Skeletal muscle satellite cell (primary cell): ENCODE measurements at regions not wholly inside any gene's neighbourhood (a gene's known extent, or its start where the extent isn't known, plus 50 kb on each side); places are given as distances from the start of the nearest gene placed in this dataset.

Source experiments
- H3K27me3 ChIP-seq: 2 replicates; pipeline ENCODE4 v1.7.0; 2013; ENCODE audit warnings: low read length; ENCODE audit not compliant: control insufficient read depth, insufficient read depth
- H3K36me3 ChIP-seq: 2 replicates; pipeline ENCODE4 v1.7.0; 2013; ENCODE audit warnings: mild to moderate bottlenecking, control low read depth, low read length; ENCODE audit not compliant: insufficient read depth
- H3K4me1 ChIP-seq: 2 replicates; pipeline ENCODE4 v1.7.0; 2013; ENCODE audit warnings: low read length; ENCODE audit not compliant: control insufficient read depth, insufficient read depth
- H3K4me2 ChIP-seq: 2 replicates; pipeline ENCODE4 v1.7.0; 2013; ENCODE audit warnings: mild to moderate bottlenecking, low read length
- H3K4me3 ChIP-seq: 2 replicates; pipeline ENCODE4 v1.7.0; 2013; ENCODE audit warnings: low read length
- H3K9ac ChIP-seq: 2 replicates; pipeline ENCODE4 v1.7.0; 2013; ENCODE audit warnings: mild to moderate bottlenecking, low read depth, low read length, moderate library complexity
- H3K9me3 ChIP-seq: replicated peaks from 2 replicates; pipeline ENCODE4 v1.7.0; 2013; ENCODE audit warnings: mild to moderate bottlenecking, control low read depth, low read length

GRCh38 chr16:86306811-86307513 is 203.4 kb upstream of the FOXF1 start:
- Histone ChIP-seq H3K9ac (no peak overlapping the region), H3K4me2 (no peak overlapping the region), H3K36me3 (no peaks in the 10 kb centered on the region), H3K9me3 (no peaks in the 10 kb centered on the region), H3K4me1 (no peaks in the 10 kb centered on the region), H3K4me3 (no peak overlapping the region), H3K27me3 (peaks cover 7% of the 10 kb centered on the region)

- H3K9me3 ChIP-seq: no peaks in the 10 kb centered on the region
- H3K9ac ChIP-seq: no peak overlapping the region
- H3K36me3 ChIP-seq: no peaks in the 10 kb centered on the region
- peaks cover 3% of the 10 kb centered on the region for H3K27me3 ChIP-seq
- no peaks in the 10 kb centered on the region for H3K4me1 ChIP-seq
- H3K4me3 ChIP-seq: no peak overlapping the region
- H3K4me2 ChIP-seq: no peak overlapping the region
Observed at GRCh38 chr16:86307514-86307903, 202.8 kb upstream of the FOXF1 start.

GRCh38 chr16:86308514-86308913 is 201.8 kb upstream of the FOXF1 start:
- H3K27me3 ChIP-seq: peaks cover 3% of the 10 kb centered on the region
- H3K9ac ChIP-seq: no peak overlapping the region
- H3K4me3 ChIP-seq: no peak overlapping the region
- no peaks in the 10 kb centered on the region for H3K4me1 ChIP-seq
- H3K4me2 ChIP-seq: no peak overlapping the region
- no peaks in the 10 kb centered on the region for H3K36me3 ChIP-seq
- H3K9me3 ChIP-seq: no peaks in the 10 kb centered on the region

GRCh38 chr16:86313631-86314030 is 196.7 kb upstream of the FOXF1 start:
- H3K36me3 ChIP-seq: no peaks in the 10 kb centered on the region
- H3K9me3 ChIP-seq: no peaks in the 10 kb centered on the region
- no peak overlapping the region for H3K4me2 ChIP-seq

GRCh38 chr16:86314402-86315025 is 195.8 kb upstream of the FOXF1 start:
- Histone ChIP-seq H3K4me3 (no peak overlapping the region), H3K9me3 (no peaks in the 10 kb centered on the region), H3K27me3 (peaks cover 3% of the 10 kb centered on the region), H3K4me1 (no peaks in the 10 kb centered on the region), H3K9ac (no peak overlapping the region), H3K36me3 (no peaks in the 10 kb centered on the region), H3K4me2 (no peak overlapping the region)

More at GRCh38 chr16:86313631-86314030, 196.7 kb upstream of the FOXF1 start:
- Histone ChIP-seq H3K9ac (no peak overlapping the region), H3K4me3 (no peak overlapping the region), H3K27me3 (no peaks in the 10 kb centered on the region), H3K4me1 (no peaks in the 10 kb centered on the region)

- peaks cover 17% of the 10 kb centered on the region for H3K27me3 ChIP-seq
- no peaks in the 10 kb centered on the region for H3K36me3 ChIP-seq
- H3K9ac ChIP-seq: no peak overlapping the region
- H3K9me3 ChIP-seq: no peaks in the 10 kb centered on the region
- H3K4me2 ChIP-seq: no peak overlapping the region
- no peaks in the 10 kb centered on the region for H3K4me1 ChIP-seq
- no peak overlapping the region for H3K4me3 ChIP-seq
Observed at GRCh38 chr16:86316967-86317812, 193.1 kb upstream of the FOXF1 start.

- H3K9me3 ChIP-seq: no peaks in the 10 kb centered on the region
- no peak overlapping the region for H3K4me3 ChIP-seq
- H3K9ac ChIP-seq: no peak overlapping the region
- H3K4me1 ChIP-seq: no peaks in the 10 kb centered on the region
- H3K4me2 ChIP-seq: no peak overlapping the region
- H3K36me3 ChIP-seq: no peaks in the 10 kb centered on the region
- peaks cover 22% of the 10 kb centered on the region for H3K27me3 ChIP-seq
Observed at GRCh38 chr16:86317813-86318650, 192.3 kb upstream of the FOXF1 start.

GRCh38 chr16:86319585-86320236 is 190.6 kb upstream of the FOXF1 start:
- no peak overlapping the region for H3K9ac ChIP-seq
- H3K9me3 ChIP-seq: no peaks in the 10 kb centered on the region
- H3K4me1 ChIP-seq: no peaks in the 10 kb centered on the region
- H3K27me3 ChIP-seq: peaks cover 22% of the 10 kb centered on the region
- H3K4me3 ChIP-seq: no peak overlapping the region
- H3K4me2 ChIP-seq: no peak overlapping the region
- no peaks in the 10 kb centered on the region for H3K36me3 ChIP-seq

- H3K4me2 ChIP-seq: no peak overlapping the region
- peaks cover 22% of the 10 kb centered on the region for H3K27me3 ChIP-seq
Observed at GRCh38 chr16:86320237-86320595, 190.1 kb upstream of the FOXF1 start.

GRCh38 chr16:86321491-86321890 is 188.8 kb upstream of the FOXF1 start:
- H3K27me3 ChIP-seq: peaks cover 22% of the 10 kb centered on the region
- no peaks in the 10 kb centered on the region for H3K4me1 ChIP-seq
- H3K9ac ChIP-seq: no peak overlapping the region
- H3K4me3 ChIP-seq: no peak overlapping the region
- no peaks in the 10 kb centered on the region for H3K36me3 ChIP-seq
- no peak overlapping the region for H3K4me2 ChIP-seq
- H3K9me3 ChIP-seq: no peaks in the 10 kb centered on the region

More at GRCh38 chr16:86320237-86320595, 190.1 kb upstream of the FOXF1 start:
- no peak overlapping the region for H3K4me3 ChIP-seq
- no peak overlapping the region for H3K9ac ChIP-seq
- no peaks in the 10 kb centered on the region for H3K9me3 ChIP-seq
- no peaks in the 10 kb centered on the region for H3K4me1 ChIP-seq
- H3K36me3 ChIP-seq: no peaks in the 10 kb centered on the region
